Left colon (tissue), 2 donors: ENCODE measurements at regions not wholly inside any gene's neighbourhood (a gene's known extent, or its start where the extent isn't known, plus 50 kb on each side); places are given as distances from the start of the nearest gene placed in this dataset.

Source experiments
- ATAC-seq: fragments of 200-7000 bp; cut with Tn5 transposase; one replicate; pipeline ENCODE4 v1.9.1; 2020; ENCODE audit warnings: mild to moderate bottlenecking, moderate library complexity
- DNase-seq, 2 donors: peaks; one replicate each; pipeline ENCODE4 v3.0.0-alpha.2; 2020
- intact Hi-C, 2 donors: fragments of 100-400 bp; cut with DNase I in 1 of 2; cut with micrococcal nuclease in 1 of 2; formaldehyde crosslinking; loops; one replicate each; pipeline versions ENCODE4 v1.11.2 to v1.14.0; 2022; cut with DNase I, micrococcal nuclease
- donor health status: DM: no; HTN: no; CAD: no.
- donor health status: DM: yes; HTN: yes; CAD: no.

DNA sequence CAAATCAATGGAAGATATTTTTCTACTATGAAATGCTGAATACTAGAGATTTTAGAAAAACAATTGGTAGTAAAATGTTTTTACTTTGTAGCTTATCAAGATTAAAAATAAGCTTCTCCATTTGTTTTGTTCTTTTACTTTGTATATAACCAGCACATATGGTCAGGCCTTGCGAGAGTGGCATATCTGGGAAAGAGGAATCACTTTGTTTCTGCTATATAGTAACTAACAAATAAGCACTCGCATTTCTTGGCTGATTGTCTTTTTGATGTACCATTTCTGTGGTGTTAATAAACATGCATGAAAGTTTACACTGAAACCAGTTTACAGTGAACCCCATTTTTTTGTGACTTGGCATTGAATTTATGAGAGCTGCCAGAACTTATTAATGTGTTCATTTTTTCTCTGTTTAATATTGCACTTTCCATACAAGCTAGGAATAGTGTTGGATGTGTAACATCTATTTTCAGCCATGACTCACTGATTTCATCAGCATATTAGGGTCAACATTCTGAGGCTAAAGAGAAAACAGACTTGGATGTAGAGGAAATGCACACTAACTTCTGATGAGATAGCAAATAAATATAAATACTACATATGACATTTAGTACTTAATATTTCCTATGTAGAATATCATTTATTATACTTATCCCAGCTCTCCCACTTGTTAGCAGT lies 635.5 kb downstream of the KCNH5 start:
- intact Hi-C loops: no loop called here
- ATAC-seq (no peak), DNase-seq (no peak)

DNA sequence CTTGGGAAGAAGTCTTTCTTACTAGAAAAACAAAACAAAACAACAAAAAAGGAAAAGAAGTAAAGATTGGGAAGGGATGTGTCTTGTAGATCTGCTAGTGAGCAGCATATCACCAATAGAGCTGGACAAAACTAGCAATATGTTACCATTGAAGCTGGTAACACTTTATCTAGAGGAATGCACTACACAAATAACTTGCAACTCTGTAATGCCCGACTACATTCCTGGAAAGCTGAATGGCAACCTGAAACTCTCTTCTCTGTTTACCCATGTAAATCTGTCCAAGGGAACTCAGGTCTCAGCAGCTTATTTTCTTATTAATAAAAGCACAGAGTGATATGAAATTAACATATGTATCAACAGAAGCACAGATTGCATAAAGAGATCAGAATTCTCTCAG lies 624.4 kb downstream of the KCNH5 start:
- DNase-seq (no peak), ATAC-seq (no peak)
- intact Hi-C loops: no loop called here

DNA sequence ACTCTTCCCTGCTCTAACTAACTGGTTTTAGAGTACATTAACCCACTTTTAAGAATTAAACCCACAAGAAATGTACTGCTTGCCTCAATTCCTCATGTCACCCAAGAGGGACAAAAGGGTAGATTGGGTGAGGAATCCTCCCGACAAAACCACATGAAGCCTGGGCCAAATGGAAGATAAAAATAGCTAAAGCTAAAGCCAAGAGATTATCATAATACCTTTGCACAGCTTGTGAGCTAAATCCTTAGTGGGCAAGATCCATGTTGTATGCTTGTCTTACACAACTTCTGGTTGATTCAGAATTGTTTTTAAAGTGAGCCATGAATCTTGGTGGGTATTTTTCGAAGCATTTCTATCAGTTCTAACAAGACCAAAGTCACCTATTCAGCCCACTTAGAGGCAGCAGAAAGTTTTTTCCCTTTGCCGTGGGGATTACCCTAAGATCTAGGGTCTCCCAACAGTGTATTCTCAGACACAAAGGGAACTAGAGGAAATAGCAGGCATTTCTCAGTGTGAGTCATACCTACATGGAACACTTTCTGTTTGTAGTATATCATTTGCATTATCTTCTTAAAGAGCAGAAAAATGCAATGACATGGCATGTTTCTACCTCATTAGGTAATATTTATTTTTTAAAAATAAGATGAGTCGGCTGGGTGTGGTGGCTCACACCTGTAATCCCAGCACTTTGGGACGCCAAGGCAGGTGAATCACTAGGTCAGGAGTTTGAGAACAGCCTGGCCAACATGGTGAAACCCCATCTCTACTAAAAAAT lies 616.6 kb downstream of the KCNH5 start:
- ATAC-seq (no peak), DNase-seq (no peak)
- intact Hi-C loops: no loop called here

DNA sequence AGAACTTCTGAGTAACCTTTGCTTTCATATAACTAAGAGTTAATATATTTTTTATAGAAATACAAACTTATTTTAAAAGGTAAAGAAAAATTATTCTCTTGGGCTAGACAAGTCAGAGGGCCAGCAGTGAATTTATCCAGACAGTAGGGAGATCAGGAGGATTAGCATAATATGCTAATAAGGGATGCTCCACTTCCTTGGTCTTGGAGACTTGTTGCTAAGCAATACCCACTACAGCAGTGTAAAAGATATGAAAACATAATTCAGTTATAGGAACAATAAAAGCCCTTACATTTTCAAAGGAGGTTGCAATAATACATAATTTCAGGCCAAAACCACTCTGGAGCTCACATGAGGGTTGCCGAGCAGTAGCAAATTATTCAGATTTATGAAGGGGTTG lies 615.6 kb downstream of the KCNH5 start:
- no peak for ATAC-seq
- no peak for DNase-seq
- intact Hi-C loops: no loop called here

DNA sequence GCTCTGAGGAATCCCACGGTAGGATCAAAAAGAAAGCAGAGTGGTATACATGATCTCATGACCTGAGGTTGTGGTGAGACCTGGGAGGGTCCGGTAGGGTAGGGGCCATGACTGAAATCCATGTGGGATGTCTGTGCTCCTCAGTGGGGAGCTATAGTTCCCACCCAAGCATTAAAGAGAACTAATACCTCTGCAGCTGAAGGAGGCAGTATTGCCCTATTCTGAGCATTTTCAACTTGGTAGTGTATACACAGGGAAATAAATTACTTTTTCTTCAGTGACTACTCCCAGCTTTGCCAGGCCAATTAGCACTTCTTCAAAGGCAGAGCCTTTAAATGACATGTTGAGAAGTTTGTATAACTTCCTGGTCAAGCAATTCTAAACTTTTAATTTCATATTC lies 613.8 kb downstream of the KCNH5 start:
- DNase-seq (no peak), ATAC-seq (no peak)
- intact Hi-C loops: no loop called here

DNA sequence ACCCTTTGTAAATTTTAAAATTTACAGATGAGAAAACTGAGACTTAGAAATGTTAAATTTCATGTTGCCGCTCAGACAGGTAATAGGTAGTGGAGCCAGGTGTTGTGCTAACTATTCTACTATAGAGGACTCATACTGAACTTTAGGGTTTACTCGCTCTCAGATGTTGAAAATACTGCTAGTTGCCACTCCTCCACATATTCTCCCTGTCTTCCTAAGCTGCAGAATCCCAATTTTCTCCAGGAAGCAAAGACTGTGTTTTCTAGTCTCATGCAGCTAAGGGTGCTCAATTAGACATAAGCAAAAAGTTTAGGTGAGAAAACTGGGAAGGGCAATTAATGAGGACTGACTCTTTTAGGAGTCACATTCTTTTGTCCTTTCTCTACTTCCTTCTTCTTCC lies 612.3 kb downstream of the KCNH5 start:
- no peak for DNase-seq
- intact Hi-C loops: no loop called here
- no peak for ATAC-seq

DNA sequence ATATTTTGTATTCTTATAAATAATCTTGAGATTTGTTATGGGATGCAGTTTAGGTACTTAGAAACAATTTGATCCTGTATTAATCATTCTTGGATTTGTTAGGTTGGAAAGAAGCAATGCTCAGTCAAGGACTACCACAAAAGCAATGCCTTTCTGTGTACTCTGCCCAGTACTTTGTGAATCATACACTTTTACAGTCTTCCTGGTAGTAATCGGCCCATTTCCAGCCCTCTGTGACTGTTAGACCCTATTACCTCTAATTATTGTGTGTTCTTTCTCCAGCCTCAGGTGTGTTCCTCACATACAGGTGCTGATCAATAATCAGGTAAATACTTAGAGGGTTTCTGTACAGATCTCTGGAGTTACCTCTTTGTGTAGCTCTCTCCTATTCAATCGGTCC lies 609.0 kb downstream of the KCNH5 start:
- intact Hi-C loops: no loop called here

DNA sequence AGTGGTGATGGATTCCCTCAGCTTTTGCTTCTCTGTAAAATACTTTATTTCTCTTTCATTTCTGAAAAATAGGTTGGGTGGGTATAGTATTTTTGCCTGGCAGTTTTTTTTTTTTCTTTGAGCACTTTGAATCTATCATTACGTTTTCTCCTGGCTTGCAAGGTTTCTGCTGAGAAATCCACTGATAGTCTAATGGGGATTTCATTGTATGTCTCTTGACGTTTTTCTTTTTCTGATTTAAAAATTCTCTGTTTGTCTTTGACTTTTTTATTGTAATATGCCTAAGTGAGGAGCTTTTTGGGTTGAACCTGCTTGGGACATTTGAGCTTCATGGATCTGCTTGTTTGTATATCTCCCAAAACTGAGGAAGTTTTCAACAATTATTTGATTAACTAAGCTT lies 606.0 kb downstream of the KCNH5 start:
- no peak for ATAC-seq
- DNase-seq: no peak
- intact Hi-C loops: no loop called here

More for the DNA sequence above, 609.0 kb downstream of the KCNH5 start:
- DNase-seq (no peak), ATAC-seq (no peak)

DNA sequence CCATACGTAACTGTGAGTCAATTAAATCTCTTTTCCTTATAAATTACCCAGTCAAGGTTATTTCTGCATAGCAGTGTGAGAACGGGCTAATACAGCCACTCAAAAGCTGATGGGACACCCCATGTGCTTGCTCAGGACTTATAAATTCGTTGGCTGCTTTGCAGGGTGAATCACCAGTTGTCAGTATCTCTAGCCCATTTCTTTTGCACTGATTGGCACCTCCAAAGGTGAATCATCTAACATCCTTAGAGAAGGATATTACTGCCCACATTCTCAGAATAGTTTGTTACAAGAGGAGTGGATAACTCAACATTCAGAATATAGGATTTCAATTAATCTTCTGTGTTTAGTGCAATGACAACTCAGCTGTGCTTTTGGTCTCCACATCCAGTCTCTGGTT lies 601.5 kb downstream of the KCNH5 start:
- intact Hi-C loops: no loop called here
- ATAC-seq (no peak), DNase-seq (no peak)

DNA sequence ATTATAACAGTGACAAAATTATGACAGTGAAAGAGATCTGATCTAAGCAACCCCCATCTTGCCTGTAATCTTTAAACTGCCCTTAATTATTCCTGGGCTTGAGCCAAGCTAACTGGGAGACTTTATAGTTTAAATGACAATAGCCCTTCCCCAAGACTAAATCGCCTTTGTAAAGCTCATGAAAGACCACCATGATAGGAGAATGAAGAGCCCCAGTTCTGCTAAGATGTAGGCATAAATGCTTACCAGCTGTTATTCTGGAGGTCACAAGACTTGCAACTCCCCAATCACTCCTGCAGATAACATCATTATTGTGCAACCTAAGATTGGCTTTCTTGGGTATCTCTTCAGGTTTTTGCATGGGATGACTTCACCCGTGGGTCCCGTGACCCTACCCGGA lies 599.7 kb downstream of the KCNH5 start:
- ATAC-seq: no peak
- DNase-seq: no peak
- intact Hi-C loops: no loop called here

DNA sequence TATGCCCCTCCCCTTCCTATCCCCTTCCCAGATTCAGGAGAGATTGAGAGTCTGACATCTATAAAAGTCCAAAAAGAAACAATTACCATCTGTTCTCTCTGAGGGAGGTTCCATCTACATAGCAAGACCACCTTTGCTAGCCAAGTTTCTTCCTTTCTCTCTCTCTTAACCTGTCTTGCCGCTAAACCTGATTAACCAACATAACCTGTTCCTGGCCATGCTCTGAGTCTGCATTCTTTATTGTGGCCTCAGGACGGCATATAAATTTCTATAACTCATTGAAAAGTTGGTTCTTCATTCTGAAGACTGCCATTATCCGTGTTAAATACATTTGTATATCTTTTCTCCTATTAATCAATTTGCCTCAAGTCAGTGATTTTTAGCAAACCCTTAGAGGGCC lies 594.0 kb downstream of the KCNH5 start:
- intact Hi-C loops: no loop called here

DNA sequence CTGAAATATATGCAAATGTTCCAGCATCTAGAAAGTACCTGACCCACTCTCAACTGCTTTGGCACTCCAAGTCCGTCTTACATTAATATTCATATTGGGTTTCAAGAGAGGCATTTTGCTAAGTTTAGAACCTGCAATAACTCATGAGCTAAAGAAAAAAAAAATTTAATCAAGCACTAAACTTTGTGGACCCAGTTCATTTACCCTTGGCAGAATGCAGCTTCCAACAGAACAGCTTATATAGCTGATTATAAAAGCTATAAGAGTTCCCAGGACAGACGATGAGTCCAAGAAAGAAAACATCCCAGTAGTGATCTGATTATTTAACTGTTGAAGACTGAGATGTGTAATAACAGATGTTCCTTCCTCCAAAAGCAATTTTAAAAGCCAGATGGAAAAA lies 592.0 kb downstream of the KCNH5 start:
- ATAC-seq: no peak
- DNase-seq: no peak
- intact Hi-C loops: no loop called here

More for the DNA sequence above, 594.0 kb downstream of the KCNH5 start:
- ATAC-seq (no peak), DNase-seq (no peak)

DNA sequence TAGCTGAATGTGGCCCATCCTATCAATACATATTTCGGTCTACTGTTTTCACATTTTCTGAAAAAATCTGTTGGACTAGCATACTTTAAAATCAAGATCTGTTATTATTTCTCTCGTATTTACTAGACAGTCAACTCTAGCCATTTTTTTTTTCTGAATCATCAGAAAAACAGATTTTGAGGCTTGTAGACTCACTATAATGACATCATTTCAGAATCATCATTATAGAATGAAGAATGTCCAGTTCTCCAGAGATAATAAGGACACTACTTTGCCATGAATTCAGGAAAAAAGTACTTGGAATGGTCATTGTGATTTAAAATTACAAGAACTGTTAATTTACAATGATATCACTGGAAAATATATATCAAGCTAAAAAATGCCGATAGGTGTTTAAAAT lies 589.8 kb downstream of the KCNH5 start:
- intact Hi-C loops: no loop called here
- DNase-seq (no peak), ATAC-seq (no peak)

DNA sequence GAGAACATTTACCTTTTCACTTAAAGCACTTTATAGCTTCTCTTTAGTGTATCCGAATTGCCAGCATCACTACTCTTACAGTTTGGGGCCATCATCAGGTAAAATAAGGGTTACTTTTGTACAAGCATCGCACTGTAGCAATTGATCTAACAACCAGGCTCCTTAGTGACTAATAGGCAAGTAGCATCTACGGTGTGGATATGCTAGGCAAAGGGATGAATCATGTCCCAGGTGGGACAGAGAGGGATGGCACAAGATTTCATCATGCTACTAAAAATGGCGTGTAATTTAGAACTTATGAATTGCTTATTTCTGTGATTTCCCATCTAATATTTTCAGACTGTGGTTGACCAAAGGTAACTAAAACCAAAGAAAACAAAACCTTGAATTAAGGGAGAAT lies 582.3 kb downstream of the KCNH5 start:
- intact Hi-C loops: no loop called here
- ATAC-seq (no peak), DNase-seq (no peak)

DNA sequence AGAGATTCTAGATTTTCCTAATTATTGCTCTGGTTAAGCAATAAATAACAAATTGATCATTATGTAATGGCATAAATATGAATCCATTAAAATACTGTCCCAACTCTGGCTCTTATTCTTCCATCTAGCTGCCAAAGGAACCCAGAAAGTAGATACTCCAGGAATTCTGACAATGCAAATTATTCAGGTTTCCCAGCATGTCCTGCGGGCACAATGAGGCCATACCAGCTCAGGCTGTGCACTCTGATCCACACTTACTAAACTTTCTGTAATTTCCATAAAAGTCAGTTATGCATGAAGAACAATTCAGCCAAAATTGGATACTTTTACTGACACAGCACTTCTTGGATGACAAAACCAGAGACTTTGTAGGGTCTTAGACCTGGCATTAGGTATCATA lies 576.3 kb downstream of the KCNH5 start:
- intact Hi-C loops: no loop called here
- DNase-seq (no peak), ATAC-seq (no peak)

DNA sequence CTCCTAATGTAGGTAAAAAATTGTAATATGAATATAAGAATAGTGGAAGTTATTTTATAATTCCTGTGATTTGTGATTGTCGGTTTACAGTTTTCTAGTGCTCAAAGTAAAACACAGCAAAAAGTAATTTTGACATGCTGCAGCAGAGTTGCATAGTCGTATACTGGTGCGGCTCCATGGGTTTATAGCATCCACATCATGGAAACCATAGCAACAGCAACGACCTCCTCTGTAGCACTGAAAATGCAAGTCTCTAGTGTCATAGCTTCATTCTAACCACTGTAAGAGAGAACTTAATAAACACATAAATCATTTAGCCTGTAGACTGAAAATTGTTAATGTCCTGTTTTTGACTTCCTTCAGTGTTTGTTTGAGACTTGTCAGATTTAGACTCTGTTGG lies 574.3 kb downstream of the KCNH5 start:
- DNase-seq (no peak), ATAC-seq (no peak)
- intact Hi-C loops: no loop called here

DNA sequence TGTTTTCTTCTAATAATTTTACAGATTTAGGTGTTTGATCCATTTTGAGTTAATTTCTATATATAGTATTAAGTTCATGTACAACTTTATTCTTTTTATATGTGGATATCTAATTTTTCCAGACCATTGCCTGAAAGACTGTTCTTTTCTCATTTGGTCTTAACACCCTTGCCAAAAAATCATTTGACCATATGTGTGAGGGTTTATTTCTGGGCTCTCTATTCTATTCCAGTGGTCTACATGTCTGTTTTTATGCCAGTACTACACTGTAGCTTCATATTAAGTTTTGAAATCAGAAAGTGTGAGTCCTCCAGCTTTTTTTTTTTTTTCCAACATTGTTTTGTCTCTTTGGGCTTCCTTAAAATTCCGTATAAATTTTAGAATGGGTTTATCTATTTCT lies 554.1 kb downstream of the KCNH5 start:
- intact Hi-C loops: no loop called here
- no peak for ATAC-seq

DNA sequence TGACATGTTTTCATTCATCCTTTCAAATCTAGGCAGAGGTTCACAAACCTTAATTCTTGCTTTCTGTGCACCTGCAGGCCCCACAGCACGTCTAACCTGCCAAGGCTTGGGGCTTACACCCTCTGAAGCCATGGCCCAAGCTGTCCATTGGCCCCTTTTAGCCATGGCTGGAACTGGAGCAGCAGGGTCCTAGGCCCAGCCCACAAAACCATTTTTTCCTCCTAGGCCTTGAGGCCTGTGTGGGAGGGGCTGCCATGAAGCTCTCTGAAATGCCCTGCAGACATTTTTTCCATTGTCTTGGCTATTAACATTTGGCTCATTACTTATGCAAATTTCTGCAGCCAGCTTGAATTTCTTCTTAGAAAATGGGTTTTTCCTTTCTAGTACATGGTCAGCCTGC lies 547.5 kb downstream of the KCNH5 start:
- no peak for DNase-seq
- intact Hi-C loops: no loop called here
- ATAC-seq: no peak

More for the DNA sequence above, 554.1 kb downstream of the KCNH5 start:
- DNase-seq: no peak

DNA sequence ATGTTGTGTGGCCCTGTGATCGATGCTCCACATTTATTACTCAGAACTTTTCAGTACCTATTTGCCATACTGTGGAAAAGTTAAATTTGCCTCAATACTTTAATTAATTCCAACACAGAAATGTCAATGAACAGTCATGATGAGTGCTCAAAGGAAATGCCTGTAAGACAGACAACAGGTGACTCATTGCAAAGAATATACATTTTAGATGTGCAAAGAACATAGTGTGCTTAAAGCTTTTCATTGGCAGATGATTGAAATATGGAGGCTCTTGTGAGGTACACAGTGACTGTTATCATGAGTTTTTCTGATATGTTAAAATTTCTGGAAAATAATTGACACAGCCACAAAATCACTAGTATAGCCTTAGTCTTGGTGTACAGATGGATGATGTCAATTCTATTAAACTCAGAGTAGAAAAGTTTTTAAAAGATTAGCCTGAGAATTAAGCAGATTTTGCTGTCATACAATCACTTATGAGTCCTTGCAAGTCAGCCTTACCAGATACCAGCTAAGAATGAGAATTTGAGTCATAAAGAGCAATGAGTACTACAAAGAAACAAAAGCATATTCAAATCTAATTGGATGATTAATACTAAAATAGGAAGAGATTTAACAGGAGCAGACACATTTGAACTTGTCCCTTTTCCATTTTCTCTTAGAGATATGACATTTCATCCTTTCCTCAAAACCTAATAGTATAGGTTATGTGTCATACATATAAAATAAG lies 544.1 kb downstream of the KCNH5 start:
- no peak for DNase-seq
- no peak for ATAC-seq
- intact Hi-C loops: no loop called here

DNA sequence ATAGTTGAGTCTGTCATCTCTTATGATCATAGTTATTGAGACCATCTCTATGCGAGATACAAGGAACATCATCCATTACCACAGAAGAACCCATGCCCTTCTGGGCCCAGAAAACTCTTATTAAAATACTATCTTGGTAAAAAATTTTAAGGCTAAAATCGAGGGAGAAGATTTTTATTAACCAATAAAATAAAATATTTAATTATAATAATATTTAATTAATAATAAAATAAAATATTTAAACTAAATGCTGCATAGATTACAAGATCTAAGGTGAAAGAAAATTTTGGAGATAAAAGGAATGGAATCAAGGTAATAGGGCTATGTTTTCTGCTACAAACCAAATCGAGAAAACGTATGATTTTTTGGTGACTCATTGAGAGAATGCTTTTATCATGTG lies 540.2 kb downstream of the KCNH5 start:
- intact Hi-C loops: no loop called here
- DNase-seq (no peak), ATAC-seq (no peak)
